ENCODE measurements at regions not wholly inside any gene's neighbourhood (a gene's known extent, or its start where the extent isn't known, plus 50 kb on each side); places are given as distances from the start of the nearest gene placed in this dataset.

DNA sequence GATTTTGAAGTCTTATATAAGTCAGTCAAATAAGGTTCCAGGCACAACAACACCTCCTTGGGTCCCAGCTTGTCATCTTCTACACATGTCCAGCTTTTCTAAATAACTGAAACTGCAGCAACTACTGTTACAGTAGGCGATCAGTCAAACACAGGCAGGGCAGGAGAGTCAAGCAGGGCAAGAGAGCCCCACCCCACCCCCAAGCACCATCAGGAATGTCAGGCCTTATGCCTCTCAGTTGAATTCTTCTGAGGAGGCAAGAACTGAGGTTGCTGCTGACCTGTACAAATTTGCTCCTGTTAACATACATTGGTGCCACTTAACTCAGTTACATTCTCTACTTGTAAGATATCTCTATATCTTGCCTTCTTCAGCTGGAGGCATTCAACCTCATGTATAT is 608.8 kb upstream of the PCDH10 start:
- DNase-seq (ENCODE audit: low spot score) = no peak

- no peak for DNase-seq (ENCODE audit: low spot score)
Observed at GRCh38 chr4:132540797-132541196, 608.3 kb upstream of the PCDH10 start.

GRCh38 chr4:132542228-132542627 is 606.9 kb upstream of the PCDH10 start:
- no peak for DNase-seq (ENCODE audit: low spot score)

DNA sequence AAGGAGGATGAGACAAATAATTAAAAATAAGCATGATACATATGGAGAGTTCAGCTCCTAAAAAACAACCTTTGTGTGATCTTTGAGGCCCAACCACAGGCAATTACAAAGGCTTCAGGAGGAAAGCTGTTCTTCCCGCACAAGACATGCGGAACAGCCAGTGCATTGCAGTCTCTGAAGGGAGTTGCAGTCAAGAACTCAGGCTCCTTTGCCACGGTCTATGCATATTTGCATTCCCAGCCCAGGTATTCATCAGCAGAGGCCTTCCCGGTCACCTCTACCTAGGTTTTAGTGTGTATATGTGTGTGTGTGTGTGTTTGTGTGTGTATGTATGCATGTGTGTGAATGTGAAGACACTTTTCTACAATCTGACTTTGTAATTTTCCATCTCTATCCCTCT is 600.6 kb upstream of the PCDH10 start:
- no peak for DNase-seq (ENCODE audit: low spot score)

DNA sequence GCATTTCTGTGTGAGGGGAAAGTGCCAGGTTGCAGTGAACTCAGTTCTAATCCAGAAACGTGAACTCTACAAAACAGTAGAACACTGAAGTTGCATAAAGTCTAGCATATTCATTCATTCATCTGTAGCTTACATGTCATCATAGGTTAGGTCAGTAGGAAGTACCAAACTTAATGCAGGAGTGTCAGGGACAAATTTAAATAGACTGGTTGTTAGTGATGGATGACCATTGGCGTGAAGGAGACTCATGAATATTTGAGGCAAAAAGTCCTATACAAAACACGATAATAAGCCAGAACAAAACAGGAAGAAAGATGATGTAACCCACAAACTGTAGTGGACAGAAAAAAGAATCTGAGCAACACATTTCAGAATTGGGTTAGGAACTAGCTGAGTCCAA is 592.8 kb upstream of the PCDH10 start:
- DNase-seq (ENCODE audit: low spot score) = no peak

GRCh38 chr4:132557660-132558059 is 591.4 kb upstream of the PCDH10 start:
- DNase-seq (ENCODE audit: low spot score) = no peak

- no peak for DNase-seq (ENCODE audit: low spot score)
Observed at GRCh38 chr4:132564920-132565319, 584.2 kb upstream of the PCDH10 start.

- no peak for DNase-seq (ENCODE audit: low spot score)
Observed at GRCh38 chr4:132565542-132565941, 583.6 kb upstream of the PCDH10 start.

- no peak for DNase-seq (ENCODE audit: low spot score)
Observed at GRCh38 chr4:132572210-132572609, 576.9 kb upstream of the PCDH10 start.

GRCh38 chr4:132587626-132588025 is 561.5 kb upstream of the PCDH10 start:
- DNase-seq (ENCODE audit: low spot score) = no peak

GRCh38 chr4:132592340-132592739 is 556.8 kb upstream of the PCDH10 start:
- no peak for DNase-seq (ENCODE audit: low spot score)

DNA sequence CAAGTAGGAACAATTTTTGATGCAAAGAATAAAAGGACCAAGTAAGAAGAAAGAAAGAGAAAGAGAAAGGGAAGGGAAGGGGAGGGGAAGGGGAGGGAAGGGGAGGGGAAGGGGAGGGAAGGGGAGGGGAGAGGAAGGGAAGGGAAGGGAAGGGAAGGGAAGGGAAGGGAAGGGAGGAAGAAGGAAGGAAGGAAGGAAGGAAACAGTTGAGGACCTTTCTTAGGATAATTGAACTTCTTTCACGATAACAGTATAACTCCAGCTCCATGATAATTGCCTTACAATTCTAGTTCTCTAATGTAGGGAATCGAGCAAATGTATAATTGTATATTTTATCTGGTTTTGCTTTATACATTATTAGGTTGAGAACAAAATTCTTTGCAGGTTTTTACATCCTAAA is 556.2 kb upstream of the PCDH10 start:
- no peak for DNase-seq (ENCODE audit: low spot score)

DNA sequence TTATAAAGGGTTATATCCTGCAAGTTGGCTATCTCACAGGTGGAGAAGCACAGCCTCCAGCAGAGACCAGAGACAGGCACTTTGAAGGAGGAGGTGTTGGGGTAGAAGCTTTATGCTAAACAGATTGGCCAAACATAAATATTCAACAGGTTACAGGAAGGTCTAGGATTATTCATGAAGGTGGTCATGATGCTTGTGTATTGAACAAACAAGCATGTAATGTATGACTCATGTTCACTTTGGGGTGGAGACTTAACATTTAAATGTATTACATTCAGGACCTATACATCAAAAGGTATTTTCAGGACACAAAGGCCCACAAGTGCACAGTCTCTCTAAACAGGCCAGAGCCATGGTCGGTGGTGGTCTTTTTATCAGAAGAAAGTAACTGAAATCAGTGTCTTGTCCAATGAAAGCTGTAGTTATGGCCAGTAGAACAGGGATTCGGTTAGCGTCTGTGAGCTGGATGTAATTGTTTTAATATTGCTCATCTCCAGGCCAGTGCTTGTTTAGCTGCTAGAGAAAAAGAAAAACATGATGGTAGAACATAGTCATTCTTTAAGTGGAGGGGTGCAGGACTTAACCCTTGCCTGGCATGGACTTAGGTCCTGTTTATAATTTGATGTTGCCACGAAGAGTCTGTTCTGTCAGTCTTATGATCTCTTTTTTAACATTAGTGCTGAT is 555.2 kb upstream of the PCDH10 start:
- no peak for DNase-seq (ENCODE audit: low spot score)

- DNase-seq (ENCODE audit: low spot score) = no peak
Observed at GRCh38 chr4:132596186-132596585, 552.9 kb upstream of the PCDH10 start.

DNA sequence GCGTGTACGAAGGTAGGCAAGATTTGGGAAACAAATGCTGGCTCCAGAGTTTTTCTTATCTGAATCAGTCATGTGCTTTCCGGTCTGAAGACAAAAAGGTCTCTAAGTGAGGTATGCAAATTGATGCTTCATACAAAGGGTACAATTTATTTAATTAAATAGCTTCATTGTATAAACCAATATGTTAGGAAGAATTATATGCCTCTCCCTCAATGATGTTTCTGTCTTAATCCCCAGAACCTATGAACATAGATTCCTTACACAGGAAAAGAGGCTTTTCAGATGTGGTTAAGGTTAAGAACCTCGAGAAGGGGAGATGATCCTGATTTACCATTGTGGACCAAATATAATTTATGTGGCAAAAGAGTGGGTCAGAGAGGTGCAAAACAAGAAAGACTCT is 543.5 kb upstream of the PCDH10 start:
- DNase-seq (ENCODE audit: low spot score) = no peak

DNA sequence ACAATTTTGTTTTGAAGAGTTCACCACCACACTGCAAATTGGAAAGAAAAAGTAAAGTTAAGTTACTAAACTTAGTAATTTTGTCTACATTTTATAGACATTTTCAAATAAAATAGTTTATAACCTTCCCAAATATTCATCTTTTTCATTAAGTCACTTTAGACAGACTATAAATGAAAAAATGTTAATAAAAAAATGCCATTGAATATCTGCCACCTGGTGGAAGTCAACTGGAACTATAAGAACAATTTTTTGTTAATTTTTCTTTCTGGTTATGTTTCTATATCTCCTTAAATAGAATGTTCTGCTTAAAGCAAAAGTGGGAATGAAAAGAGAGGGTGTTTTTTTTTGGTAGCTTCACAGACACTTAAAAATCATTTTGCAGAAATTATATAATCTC is 534.4 kb upstream of the PCDH10 start:
- DNase-seq (ENCODE audit: low spot score) = no peak

GRCh38 chr4:132619968-132620367 is 529.1 kb upstream of the PCDH10 start:
- DNase-seq (ENCODE audit: low spot score) = no peak

GRCh38 chr4:132642016-132642817 is 506.9 kb upstream of the PCDH10 start:
- peak; percentile 25 for DNase-seq (ENCODE audit: low spot score)

GRCh38 chr4:132646186-132646585 is 502.9 kb upstream of the PCDH10 start:
- DNase-seq (ENCODE audit: low spot score) = no peak

- peak; percentile 4 for DNase-seq (ENCODE audit: low spot score)
Observed at GRCh38 chr4:132651196-132651595, 497.9 kb upstream of the PCDH10 start.

GRCh38 chr4:132660181-132660580 is 488.9 kb upstream of the PCDH10 start:
- DNase-seq (ENCODE audit: low spot score) = no peak

DNA sequence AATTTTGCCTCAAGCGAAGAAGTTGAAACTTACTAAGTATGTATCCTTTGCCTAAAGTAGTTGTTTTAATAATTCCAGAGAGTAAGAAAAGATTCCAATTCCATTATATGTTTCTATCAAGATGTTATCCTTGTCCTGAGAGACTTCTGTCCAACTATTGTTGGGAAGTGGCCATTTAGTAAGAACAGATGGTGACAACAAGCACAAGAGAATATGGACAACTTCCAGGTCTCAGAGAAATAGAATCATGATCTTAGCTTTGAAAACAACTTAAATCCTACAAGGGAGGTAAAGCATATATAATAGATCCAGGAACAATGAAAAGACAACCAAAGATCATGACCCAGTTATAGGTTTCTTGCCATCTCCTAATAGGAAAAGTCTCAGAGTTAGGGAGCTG is 486.6 kb upstream of the PCDH10 start:
- no peak for DNase-seq (ENCODE audit: low spot score)

GRCh38 chr4:132669786-132670185 is 479.3 kb upstream of the PCDH10 start:
- no peak for DNase-seq (ENCODE audit: low spot score)

- no peak for DNase-seq (ENCODE audit: low spot score)
Observed at GRCh38 chr4:132670557-132670956, 478.5 kb upstream of the PCDH10 start.

Measured in putamen (tissue), 1 donor.